Gastrocnemius medialis (tissue), 4 donors: ENCODE measurements at regions not wholly inside any gene's neighbourhood (a gene's known extent, or its start where the extent isn't known, plus 50 kb on each side); places are given as distances from the start of the nearest gene placed in this dataset.

ENCODE experiments used
- CTCF ChIP-seq, 5 experiments: fragments of 450-650 bp in 3 of 5; fragments of 200-600 bp in 2 of 5; sonication (generic) in 2 of 5; IDR thresholded peaks in 4 of 5; conservative IDR thresholded peaks in 1 of 5; 1 replicate in 4 of 5; 2 replicates in 1 of 5; pipeline ENCODE4 v1.5.1; 2016 to 2019; ENCODE audit warnings: antibody characterized with exemption in 5 of 5, mild to moderate bottlenecking in 3 of 5, moderate library complexity in 3 of 5
- POLR2A ChIP-seq, 2 donors: fragments of 450-650 bp; IDR thresholded peaks; one replicate each; pipeline ENCODE4 v1.6.1; 2017; ENCODE audit warnings: antibody characterized with exemption in 2 of 2, mild to moderate bottlenecking in 2 of 2, moderate library complexity in 2 of 2

- TF ChIP-seq CTCF (IDR thresholded peaks at IDR 0.05 in 4 of 5, conservative IDR thresholded peaks at IDR 0.05 in 1 of 5) (no peak), POLR2A (IDR thresholded peaks at IDR 0.05) (no peak)
Observed at GRCh38 chr1:71154429-71154828, 73.6 kb upstream of the ZRANB2 start.
